Esophagus squamous epithelium (tissue), 5 donors: ENCODE measurements at regions not wholly inside any gene's neighbourhood (a gene's known extent, or its start where the extent isn't known, plus 50 kb on each side); places are given as distances from the start of the nearest gene placed in this dataset.

ENCODE experiments used
- DNase-seq: peaks from one replicate; lab custom pipeline; 2025; lab: John Stamatoyannopoulos, UW
- H3K27ac ChIP-seq, 4 donors: fragments of 200-600 bp; sonication (generic); one replicate each; pipeline ENCODE4 v1.5.1; 2016 to 2019; ENCODE audit warnings: mild to moderate bottlenecking in 1 of 4
- H3K27me3 ChIP-seq, 4 donors: fragments of 200-600 bp; sonication (generic); 1 replicate in 3 of 4; 2 replicates in 1 of 4; pipeline versions ENCODE4 v1.5.1 to v1.6.0; 2017 to 2021; ENCODE audit warnings: antibody characterized with exemption in 1 of 4
- H3K36me3 ChIP-seq, 3 donors: fragments of 200-600 bp; sonication (generic); one replicate each; pipeline ENCODE4 v1.5.1; 2016 to 2019
- H3K4me1 ChIP-seq, 3 donors: fragments of 200-600 bp; sonication (generic); one replicate each; pipeline ENCODE4 v1.5.1; 2017 to 2019
- H3K4me3 ChIP-seq, 4 donors: fragments of 200-600 bp; sonication (generic); 1 replicate in 3 of 4; 2 replicates in 1 of 4; pipeline ENCODE4 v1.5.1; 2016 to 2019; ENCODE audit warnings: mild to moderate bottlenecking in 2 of 4, moderate library complexity in 1 of 4
- H3K9me3 ChIP-seq, 3 donors: fragments of 200-600 bp; sonication (generic); one replicate each; pipeline ENCODE4 v1.5.1; 2016 to 2019
- POLR2A ChIP-seq, 4 donors: fragments of 450-650 bp; IDR thresholded peaks; one replicate each; pipeline ENCODE4 v1.6.1; 2017; ENCODE audit warnings: antibody characterized with exemption in 4 of 4, mild to moderate bottlenecking in 4 of 4, moderate library complexity in 3 of 4
- WGBS, 2 donors: methylation state at CpG; one replicate each; pipeline ENCODE4 v1.1.5; 2018; 5-methylcytosine and 5-hydroxymethylcytosine counted together
- intact Hi-C: fragments of 100-400 bp; cut with DNase I; formaldehyde crosslinking; loops from one replicate; pipeline ENCODE4 v1.15.0; 2022
- TF ChIP-seq, protein P1 (sequence below), 6 experiments: fragments of 450-650 bp in 4 of 6; fragments of 200-600 bp in 2 of 6; sonication (generic) in 2 of 6; IDR thresholded peaks; one replicate each; pipeline ENCODE4 v1.5.1; 2016 to 2019; ENCODE audit warnings: antibody characterized with exemption in 6 of 6, mild to moderate bottlenecking in 4 of 6, moderate library complexity in 4 of 6
- donor health status: DM: yes; HTN: yes; CAD: no.

DNA sequence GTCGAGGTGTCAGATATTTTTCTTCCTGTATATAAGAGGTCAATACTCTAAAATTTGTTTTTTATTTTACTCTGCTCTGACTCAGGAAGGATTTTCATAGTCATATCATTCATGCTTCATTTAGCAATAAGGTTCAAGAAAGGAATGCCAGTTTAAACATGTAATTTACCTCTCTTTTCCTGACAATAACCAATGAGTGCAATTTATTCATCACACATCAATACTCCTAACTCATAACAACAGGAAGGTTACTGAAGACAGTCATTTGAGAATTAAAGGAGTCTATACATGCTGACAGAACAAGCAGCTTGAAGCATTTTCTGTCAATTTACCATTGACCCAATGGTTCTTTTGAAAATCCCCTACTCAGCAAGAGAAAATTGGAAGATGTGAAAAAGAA, 190.3 kb upstream of the RPS6KA3 start:
- no peak overlapping the region for H3K27ac ChIP-seq
- H3K27me3 ChIP-seq: no peaks in the 10 kb centered on the region
- DNase-seq: no peak
- H3K9me3 ChIP-seq: no peaks in the 10 kb centered on the region
- WGBS, 2 donors: 64 to 69% methylated on average over 1 of the region's 1 CpG
- no peak overlapping the region for H3K4me3 ChIP-seq
- H3K36me3 ChIP-seq: no peaks in the 10 kb centered on the region
- H3K4me1 ChIP-seq: no peaks in the 10 kb centered on the region
- TF ChIP-seq, protein P1, sequence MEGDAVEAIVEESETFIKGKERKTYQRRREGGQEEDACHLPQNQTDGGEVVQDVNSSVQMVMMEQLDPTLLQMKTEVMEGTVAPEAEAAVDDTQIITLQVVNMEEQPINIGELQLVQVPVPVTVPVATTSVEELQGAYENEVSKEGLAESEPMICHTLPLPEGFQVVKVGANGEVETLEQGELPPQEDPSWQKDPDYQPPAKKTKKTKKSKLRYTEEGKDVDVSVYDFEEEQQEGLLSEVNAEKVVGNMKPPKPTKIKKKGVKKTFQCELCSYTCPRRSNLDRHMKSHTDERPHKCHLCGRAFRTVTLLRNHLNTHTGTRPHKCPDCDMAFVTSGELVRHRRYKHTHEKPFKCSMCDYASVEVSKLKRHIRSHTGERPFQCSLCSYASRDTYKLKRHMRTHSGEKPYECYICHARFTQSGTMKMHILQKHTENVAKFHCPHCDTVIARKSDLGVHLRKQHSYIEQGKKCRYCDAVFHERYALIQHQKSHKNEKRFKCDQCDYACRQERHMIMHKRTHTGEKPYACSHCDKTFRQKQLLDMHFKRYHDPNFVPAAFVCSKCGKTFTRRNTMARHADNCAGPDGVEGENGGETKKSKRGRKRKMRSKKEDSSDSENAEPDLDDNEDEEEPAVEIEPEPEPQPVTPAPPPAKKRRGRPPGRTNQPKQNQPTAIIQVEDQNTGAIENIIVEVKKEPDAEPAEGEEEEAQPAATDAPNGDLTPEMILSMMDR (IDR thresholded peaks at IDR 0.05): no peak
- TF ChIP-seq POLR2A (IDR thresholded peaks at IDR 0.05): no peak
- intact Hi-C loops: no loop called here

DNA sequence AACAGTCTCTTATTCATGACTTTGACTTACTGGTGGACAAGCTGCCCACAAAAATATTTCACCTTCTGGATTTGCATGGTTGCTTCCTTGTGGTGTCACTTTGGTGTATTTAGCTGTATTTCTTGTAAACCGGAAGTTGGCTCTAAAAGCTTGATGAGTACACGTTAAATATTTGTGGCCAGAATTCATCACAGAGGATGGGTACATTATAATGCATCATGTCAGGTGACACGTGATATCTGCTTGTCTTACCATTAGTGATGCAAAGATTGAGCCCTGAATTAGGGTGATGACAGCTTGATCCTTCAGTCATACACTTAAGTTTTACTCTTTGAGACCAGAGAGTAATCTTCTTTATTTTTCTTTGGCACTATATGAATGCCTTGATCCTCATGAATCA, 188.3 kb upstream of the RPS6KA3 start:
- DNase-seq: no peak
- no peaks in the 10 kb centered on the region for H3K4me1 ChIP-seq
- H3K27me3 ChIP-seq: no peaks in the 10 kb centered on the region
- no peaks in the 10 kb centered on the region for H3K9me3 ChIP-seq
- TF ChIP-seq, protein P1 (IDR thresholded peaks at IDR 0.05): no peak
- no peak for TF ChIP-seq POLR2A (IDR thresholded peaks at IDR 0.05)
- intact Hi-C loops: no loop called here
- 47 to 54% methylated on average over 3 of the region's 3 CpGs for WGBS, 2 donors
- no peak overlapping the region for H3K27ac ChIP-seq
- no peaks in the 10 kb centered on the region for H3K36me3 ChIP-seq
- H3K4me3 ChIP-seq: no peak overlapping the region

DNA sequence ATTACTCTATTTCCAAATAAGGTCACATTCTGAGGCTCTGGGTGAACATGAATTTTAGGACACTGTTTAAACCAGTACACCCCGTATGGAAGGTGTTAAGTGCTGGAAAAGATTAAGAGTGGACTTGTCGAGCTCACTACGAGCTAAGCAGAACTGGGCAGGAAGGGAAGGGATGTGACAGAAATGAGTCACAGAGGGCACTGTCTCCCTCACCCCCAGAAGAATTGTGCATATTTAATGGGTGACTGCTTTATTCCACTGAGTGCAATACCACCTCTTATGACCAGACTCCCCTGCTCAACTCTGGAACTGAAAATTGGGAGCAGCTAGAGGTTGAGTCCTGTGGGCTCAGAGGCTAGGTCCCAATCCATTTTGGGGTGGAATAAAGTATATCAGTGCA, 187.4 kb upstream of the RPS6KA3 start:
- Histone ChIP-seq H3K36me3 (no peaks in the 10 kb centered on the region), H3K27me3 (no peaks in the 10 kb centered on the region), H3K4me1 (no peaks in the 10 kb centered on the region), H3K9me3 (no peaks in the 10 kb centered on the region), H3K4me3 (no peak overlapping the region), H3K27ac (no peak overlapping the region)
- no peak for DNase-seq
- TF ChIP-seq, protein P1 (IDR thresholded peaks at IDR 0.05): no peak
- no peak for TF ChIP-seq POLR2A (IDR thresholded peaks at IDR 0.05)
- WGBS, 2 donors: 19 to 48% methylated on average over 3 of the region's 3 CpGs
- intact Hi-C loops: no loop called here

DNA sequence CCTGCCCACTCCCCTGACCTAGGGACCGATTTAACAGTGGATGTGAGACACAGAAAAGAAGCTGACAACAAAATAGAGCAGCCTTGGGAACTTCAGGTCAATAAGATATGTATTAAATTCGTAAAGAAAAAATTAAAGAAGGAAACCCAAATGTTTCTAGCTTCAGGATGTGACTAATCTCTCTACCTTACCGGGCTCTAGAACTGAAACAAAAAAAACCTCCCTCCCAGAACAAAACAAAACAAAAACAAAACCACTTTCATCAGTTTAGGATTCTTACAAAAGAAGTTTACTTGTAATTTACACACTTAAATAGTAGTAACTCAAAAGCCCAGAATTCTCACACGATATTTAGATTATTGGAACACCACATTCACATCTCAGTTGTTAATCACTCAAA, 185.8 kb upstream of the RPS6KA3 start:
- no peaks in the 10 kb centered on the region for H3K27me3 ChIP-seq
- intact Hi-C loops: no loop called here
- H3K9me3 ChIP-seq: no peaks in the 10 kb centered on the region
- WGBS, 2 donors: 48 to 52% methylated on average over 4 of the region's 4 CpGs
- no peaks in the 10 kb centered on the region for H3K36me3 ChIP-seq
- no peak overlapping the region for H3K4me3 ChIP-seq
- no peak for DNase-seq
- H3K4me1 ChIP-seq: no peaks in the 10 kb centered on the region
- no peak overlapping the region for H3K27ac ChIP-seq
- TF ChIP-seq, protein P1 (IDR thresholded peaks at IDR 0.05): no peak
- TF ChIP-seq POLR2A (IDR thresholded peaks at IDR 0.05): no peak

DNA sequence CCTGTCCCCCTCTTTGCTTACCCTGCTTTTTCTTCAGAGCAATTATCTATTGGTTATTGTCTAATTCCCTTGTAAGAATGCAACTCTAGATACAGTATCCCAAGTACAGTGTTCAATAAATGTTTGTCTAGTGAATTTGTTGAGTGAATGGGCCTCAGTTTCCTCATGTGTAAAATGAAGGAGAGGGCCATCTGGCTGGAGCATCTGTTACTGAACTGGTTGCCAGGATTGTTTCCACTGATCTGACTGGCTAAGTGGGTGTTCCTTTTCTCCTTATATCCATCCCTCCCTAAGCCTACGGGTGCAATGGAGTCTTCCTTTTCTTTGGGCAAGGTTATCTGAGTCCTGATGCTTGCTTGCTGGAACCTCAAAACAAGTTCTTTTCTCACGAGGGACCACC, 185.2 kb upstream of the RPS6KA3 start:
- WGBS, 2 donors: 46 to 80% methylated on average over 1 to 2 of the region's 2 CpGs
- Histone ChIP-seq H3K27me3 (no peaks in the 10 kb centered on the region), H3K4me1 (no peaks in the 10 kb centered on the region), H3K36me3 (no peaks in the 10 kb centered on the region), H3K9me3 (no peaks in the 10 kb centered on the region), H3K4me3 (no peak overlapping the region), H3K27ac (no peak overlapping the region)
- TF ChIP-seq POLR2A (IDR thresholded peaks at IDR 0.05): no peak
- TF ChIP-seq, protein P1 (IDR thresholded peaks at IDR 0.05): no peak
- DNase-seq: no peak
- intact Hi-C loops: no loop called here
